K562 (cell line): ENCODE measurements at regions not wholly inside any gene's neighbourhood (a gene's known extent, or its start where the extent isn't known, plus 50 kb on each side); places are given as distances from the start of the nearest gene placed in this dataset.

Experiments used
- ATAC-seq: fragments of 200-7000 bp; cut with Tn5 transposase; 3 replicates; pipeline ENCODE4 v1.9.1; 2020; ENCODE audit warnings: moderate library complexity
- BruUV-seq: library from RNA; stranded (reverse); fragments of 400-500 nt; replicated peaks from 2 replicates; lab custom pipeline; 2021; lab: Mats Ljungman, UMichigan
- CTCF ChIA-PET: fragments of 300-600 bp; formaldehyde crosslinking; extraction: SDS; loops from one replicate; lab custom pipeline; 2021; ENCODE audit warnings: low intra/inter-chr PET ratio; lab: Yijun Ruan, JAX
- POLR2A ChIA-PET: fragments of 300-600, 350-650 bp; sonication (Branson Sonifier 250); formaldehyde crosslinking; extraction: SDS; loops from one replicate; lab custom pipeline; 2021; ENCODE audit warnings: antibody characterized with exemption, inconsistent platforms; lab: Yijun Ruan, JAX
- DNase-seq, 4 experiments: peaks; one replicate each; pipeline versions ENCODE4 v3.0.0 to v3.0.0-alpha.2; 2011 to 2018; ENCODE audit warnings: low spot score in 3 of 4, mixed read lengths in 3 of 4; ENCODE audit errors: extremely low read depth in 1 of 4
- FAIRE-seq: peaks from 2 replicates; lab custom pipeline; 2011; peaks lifted over from hg19 to GRCh38; lab: Jason Lieb, UNC
- H2AFZ ChIP-seq: 2 replicates; pipeline ENCODE4 v1.6.0; 2011; ENCODE audit warnings: low read depth, low read length, control low read depth, inconsistent platforms
- H3K27ac ChIP-seq: fragments of 200-600 bp; 3 replicates; pipeline ENCODE4 v1.8.0; 2011; ENCODE audit warnings: low read depth, mild to moderate bottlenecking, control low read depth, inconsistent platforms, low read length, moderate library complexity, mixed read lengths; ENCODE audit errors: extremely low read depth
- H3K27me3 ChIP-seq, 2 experiments: fragments of 300-600 bp in 1 of 2; 2 replicates in 1 of 2; 3 replicates in 1 of 2; pipeline versions ENCODE4 v1.6.0 to v1.8.0; 2011; ENCODE audit warnings: inconsistent platforms in 2 of 2, low read length in 2 of 2, mild to moderate bottlenecking in 1 of 2, mixed read lengths in 1 of 2, moderate library complexity in 1 of 2; ENCODE audit not compliant: control insufficient read depth in 2 of 2, insufficient read depth in 2 of 2
- H3K36me3 ChIP-seq: fragments of 300-600 bp; 3 replicates; pipeline ENCODE4 v1.8.0; 2011; ENCODE audit warnings: mild to moderate bottlenecking, low read length, inconsistent platforms; ENCODE audit not compliant: control insufficient read depth, insufficient read depth
- H3K4me1 ChIP-seq, 2 experiments: fragments of 200-600 bp in 1 of 2; replicated peaks in 1 of 2; 2 replicates in 1 of 2; 3 replicates in 1 of 2; pipeline versions ENCODE4 v1.5.1 to v1.8.0; 2011; ENCODE audit warnings: inconsistent platforms in 2 of 2, low read length in 2 of 2, mild to moderate bottlenecking in 1 of 2, mixed read lengths in 1 of 2, moderate library complexity in 1 of 2; ENCODE audit not compliant: control insufficient read depth in 2 of 2, insufficient read depth in 2 of 2
- H3K4me2 ChIP-seq: 2 replicates; pipeline ENCODE4 v1.6.1; 2011; ENCODE audit warnings: low read length, control low read depth, inconsistent platforms, mixed read lengths; ENCODE audit not compliant: insufficient read depth
- H3K4me3 ChIP-seq: fragments of 200-600 bp; sonication (generic), shearing (Covaris generic); 2 replicates; pipeline ENCODE4 v1.5.1; 2016; ENCODE audit warnings: control low read depth, inconsistent platforms
- H3K79me2 ChIP-seq: fragments of 200-600 bp; 3 replicates; pipeline ENCODE4 v1.8.0; 2011; ENCODE audit warnings: low read length, inconsistent platforms; ENCODE audit not compliant: control insufficient read depth, insufficient read depth
- H3K9ac ChIP-seq, 2 experiments: 2 replicates each; pipeline versions ENCODE4 v1.6.0 to v1.6.1; 2011; ENCODE audit warnings: low read depth in 2 of 2, low read length in 2 of 2, control low read depth in 1 of 2, inconsistent platforms in 1 of 2, mild to moderate bottlenecking in 1 of 2, mixed read lengths in 1 of 2; ENCODE audit not compliant: insufficient read depth in 1 of 2
- H3K9me1 ChIP-seq: one replicate; pipeline ENCODE4 v1.6.0; 2011; ENCODE audit warnings: inconsistent platforms, mild to moderate bottlenecking, low read length, moderate library complexity; ENCODE audit not compliant: control insufficient read depth, insufficient read depth
- H3K9me3 ChIP-seq: replicated peaks from 2 replicates; pipeline ENCODE4 v1.5.1; 2011; ENCODE audit warnings: low read depth, low read length, inconsistent platforms; ENCODE audit not compliant: control insufficient read depth, insufficient read depth
- H4K20me1 ChIP-seq: replicated peaks from 2 replicates; pipeline ENCODE4 v1.6.1; 2011; ENCODE audit warnings: low read length, inconsistent platforms, mixed read lengths; ENCODE audit not compliant: control insufficient read depth, insufficient read depth
- CBX8 ChIP-seq: fragments of 200-600 bp; sonication (generic); IDR thresholded peaks from 2 replicates; pipeline ENCODE4 v1.6.1; 2012; ENCODE audit warnings: borderline replicate concordance, mixed run types, low read depth, mild to moderate bottlenecking, moderate library complexity, mixed read lengths, low read length, control low read depth, inconsistent platforms; ENCODE audit not compliant: poor library complexity, severe bottlenecking; ENCODE audit errors: extremely low read depth
- FOXK2 ChIP-seq, 2 experiments: fragments of 450-650 bp; IDR thresholded peaks in 1 of 2; conservative IDR thresholded peaks in 1 of 2; 2 replicates each; pipeline ENCODE4 v1.6.1; 2016; ENCODE audit warnings: low read depth in 2 of 2, mild to moderate bottlenecking in 1 of 2
- MEF2A ChIP-seq: IDR thresholded peaks from 2 replicates; pipeline ENCODE4 v1.6.1; 2011; ENCODE audit warnings: low read depth, mild to moderate bottlenecking, low read length, moderate library complexity; ENCODE audit not compliant: control insufficient read depth
- PHF8 ChIP-seq: fragments of 200-600 bp; sonication (generic); IDR thresholded peaks from 2 replicates; pipeline ENCODE4 v1.6.1; 2012; ENCODE audit warnings: mixed run types, mild to moderate bottlenecking, inconsistent platforms, low read length, moderate library complexity, borderline replicate concordance
- RB1 ChIP-seq: fragments of 450-650 bp; IDR thresholded peaks from 2 replicates; pipeline ENCODE4 v1.6.1; 2017; ENCODE audit warnings: low read depth, mild to moderate bottlenecking
- SMARCA5 ChIP-seq: fragments of 450-650 bp; IDR thresholded peaks from 2 replicates; pipeline ENCODE4 v1.6.1; 2016
- TGIF2 ChIP-seq: sonication (generic); formaldehyde crosslinking; IDR thresholded peaks from 2 replicates; pipeline ENCODE4 v1.8.1; 2022; ENCODE audit warnings: mild to moderate bottlenecking, missing genetic modification reagents, moderate library complexity
- ZNF445 ChIP-seq: fragments of 250-450 bp; sonication (Bioruptor Pico); IDR thresholded peaks from 2 replicates; pipeline ENCODE4 v1.4.0; 2020; ENCODE audit warnings: low read depth, mild to moderate bottlenecking, moderate library complexity
- WGBS: fragments of 100-300 bp; shearing (Covaris generic); methylation state at CpG from one replicate; pipeline ENCODE4 v1.1.6; 2016; ENCODE audit warnings: low coverage, mixed read lengths; ENCODE audit not compliant: insufficient coverage; ENCODE audit errors: missing lambda C conversion rate; 5-methylcytosine and 5-hydroxymethylcytosine counted together
- in situ Hi-C: fragments of 300-500 bp; cut with MboI; formaldehyde crosslinking; loops from 4 replicates; pipeline ENCODE4 v1.15.0; 2018; ENCODE audit warnings: inconsistent platforms, mixed read lengths
- intact Hi-C: fragments of 100-400 bp; cut with micrococcal nuclease; formaldehyde crosslinking; loops from 2 replicates; pipeline ENCODE4 v1.14.2; 2022
- TF ChIP-seq, protein P1 (sequence below): fragments of 250-450 bp; sonication (Bioruptor Pico); IDR thresholded peaks from 2 replicates; pipeline ENCODE4 v1.8.0; 2021; ENCODE audit warnings: borderline replicate concordance, mild to moderate bottlenecking, moderate library complexity; ENCODE audit not compliant: poor library complexity, severe bottlenecking
- TF ChIP-seq, protein P2 (sequence below): fragments of 450-650 bp; formaldehyde crosslinking; IDR thresholded peaks from 2 replicates; pipeline ENCODE4 v1.4.0; 2020; ENCODE audit warnings: mild to moderate bottlenecking

DNA sequence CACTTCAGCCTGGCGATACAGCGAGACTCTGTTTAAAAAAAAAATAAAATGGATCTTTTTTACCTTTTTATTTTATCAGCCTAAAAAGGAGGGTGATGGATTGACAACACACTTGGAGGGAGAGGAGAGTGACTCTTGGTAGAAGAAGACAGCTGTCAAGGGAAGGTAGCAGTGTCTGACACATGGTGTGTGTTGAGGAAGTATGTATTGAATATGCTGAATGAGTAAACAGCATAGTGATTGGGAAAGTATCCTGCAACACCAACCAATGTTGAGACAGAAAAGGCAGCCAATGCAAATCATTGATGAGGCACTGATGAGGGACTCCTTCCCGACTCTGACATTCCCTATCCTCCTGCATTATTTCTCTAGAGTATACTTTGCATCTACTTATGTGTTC lies 306.4 kb downstream of the LPIN1 start (continued):
- TF ChIP-seq TGIF2 (no peak), MEF2A (no peak), RB1 (no peak), ZNF445 (CRISPR knock-in tag) (no peak)
- TF ChIP-seq, protein P1, sequence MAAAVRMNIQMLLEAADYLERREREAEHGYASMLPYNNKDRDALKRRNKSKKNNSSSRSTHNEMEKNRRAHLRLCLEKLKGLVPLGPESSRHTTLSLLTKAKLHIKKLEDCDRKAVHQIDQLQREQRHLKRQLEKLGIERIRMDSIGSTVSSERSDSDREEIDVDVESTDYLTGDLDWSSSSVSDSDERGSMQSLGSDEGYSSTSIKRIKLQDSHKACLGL (CRISPR knock-in tag) = no peak

DNA sequence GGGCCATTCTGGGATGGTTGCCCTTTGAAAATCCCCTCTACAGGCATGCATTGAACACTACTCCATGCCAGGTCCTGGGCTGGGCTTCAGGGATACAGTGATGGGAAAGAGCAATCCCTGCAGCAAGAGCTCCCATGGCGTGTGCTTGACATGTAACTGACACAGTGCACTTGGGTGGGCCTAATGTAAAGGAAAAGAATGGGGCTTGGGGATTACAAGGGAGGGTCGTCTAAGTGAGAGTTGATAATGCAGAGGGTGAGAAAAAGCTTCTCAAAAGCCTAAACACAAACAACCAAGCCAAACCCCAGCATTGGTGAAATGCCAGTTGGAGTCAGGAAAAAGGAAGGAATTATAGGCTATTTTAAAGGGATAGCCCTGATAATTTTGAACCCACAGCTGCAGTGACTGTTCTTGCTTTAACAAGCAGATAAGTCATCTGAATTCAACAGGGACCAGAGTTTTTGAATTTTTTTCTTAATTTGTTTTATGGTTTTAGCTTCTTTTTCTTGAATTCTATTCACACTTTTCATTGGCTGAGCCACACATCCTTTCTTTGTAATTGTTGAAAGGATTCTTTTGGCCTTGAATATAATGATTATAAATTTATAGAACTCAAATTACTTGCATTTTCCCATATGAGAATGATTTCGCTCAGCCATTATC lies 308.7 kb downstream of the LPIN1 start:
- H3K4me3 ChIP-seq = no peak overlapping the region

More for the DNA sequence above, 308.7 kb downstream of the LPIN1 start:
- Histone ChIP-seq H3K4me1 (peaks cover 10 to 40% of the 10 kb centered on the region in 2 experiments), H3K4me2 (no peak overlapping the region), H4K20me1 (no peaks in the 10 kb centered on the region), H3K9me3 (no peaks in the 10 kb centered on the region), H2AFZ (no peak overlapping the region), H3K36me3 (no peaks in the 10 kb centered on the region), H3K9me1 (no peaks in the 10 kb centered on the region), H3K27ac (no peak overlapping the region), H3K27me3 (no peaks in the 10 kb centered on the region), H3K79me2 (no peaks in the 10 kb centered on the region), H3K9ac (no peak overlapping the region)
- ChIA-PET CTCF (no interaction called here), POLR2A (interaction anchor here (1.1 kb wide), 1 partner anchor 41 kb away, joined by 3 read pairs; no protein-coding TSS in a partner anchor)
- intact Hi-C loops = loop anchor here (5.0 to 10.0 kb wide), 3 partner anchors 110 to 662 kb away; partner anchors contain the start of gene TRIB2
- BruUV-seq = no TSS peak
- 52% methylated on average over 3 of the region's 3 CpGs for WGBS
- TF ChIP-seq PHF8 (no peak), FOXK2 (conservative IDR thresholded peaks at IDR 0.05 in 1 of 2, IDR thresholded peaks at IDR 0.05 in 1 of 2; ENCODE audit: low read depth in 2 of 2) (no peak), SMARCA5 (no peak), CBX8 (no peak)
- TF ChIP-seq, protein P2, sequence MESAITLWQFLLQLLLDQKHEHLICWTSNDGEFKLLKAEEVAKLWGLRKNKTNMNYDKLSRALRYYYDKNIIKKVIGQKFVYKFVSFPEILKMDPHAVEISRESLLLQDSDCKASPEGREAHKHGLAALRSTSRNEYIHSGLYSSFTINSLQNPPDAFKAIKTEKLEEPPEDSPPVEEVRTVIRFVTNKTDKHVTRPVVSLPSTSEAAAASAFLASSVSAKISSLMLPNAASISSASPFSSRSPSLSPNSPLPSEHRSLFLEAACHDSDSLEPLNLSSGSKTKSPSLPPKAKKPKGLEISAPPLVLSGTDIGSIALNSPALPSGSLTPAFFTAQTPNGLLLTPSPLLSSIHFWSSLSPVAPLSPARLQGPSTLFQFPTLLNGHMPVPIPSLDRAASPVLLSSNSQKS (CRISPR knock-in tag) = no peak
- ATAC-seq (no peak), DNase-seq (no peak), FAIRE-seq (no peak)
- in situ Hi-C loops = no loop called here
